Hindlimb muscle (tissue), 1 donor: ENCODE measurements at regions not wholly inside any gene's neighbourhood (a gene's known extent, or its start where the extent isn't known, plus 50 kb on each side); places are given as distances from the start of the nearest gene placed in this dataset.
"Not testable (repeated sequence)": the region's sequence is repeated elsewhere in the genome, so short reads cannot be mapped to it uniquely, and the experiment has no call there.

Source experiments
- DNase-seq: peaks from one replicate; pipeline ENCODE4 v3.0.0-alpha.2; 2013

- no peak for DNase-seq
Observed at GRCh38 chr1:20432341-20432740, 53.7 kb downstream of the CAMK2N1 start.

DNA sequence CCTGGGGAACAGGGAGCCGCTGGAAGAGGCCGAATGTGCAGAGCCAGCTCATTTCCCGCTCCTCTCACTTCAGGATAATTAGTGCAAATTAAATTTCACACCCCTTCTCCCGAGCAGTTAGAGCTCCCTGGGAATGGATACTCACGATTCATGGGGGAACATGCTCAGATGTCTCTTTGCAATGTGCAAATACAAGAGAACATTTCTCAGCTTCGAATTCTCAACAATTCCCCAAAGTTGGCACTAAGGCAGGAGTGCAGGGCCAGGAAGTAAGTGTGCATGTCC lies 54.9 kb downstream of the CAMK2N1 start:
- no peak for DNase-seq

DNA sequence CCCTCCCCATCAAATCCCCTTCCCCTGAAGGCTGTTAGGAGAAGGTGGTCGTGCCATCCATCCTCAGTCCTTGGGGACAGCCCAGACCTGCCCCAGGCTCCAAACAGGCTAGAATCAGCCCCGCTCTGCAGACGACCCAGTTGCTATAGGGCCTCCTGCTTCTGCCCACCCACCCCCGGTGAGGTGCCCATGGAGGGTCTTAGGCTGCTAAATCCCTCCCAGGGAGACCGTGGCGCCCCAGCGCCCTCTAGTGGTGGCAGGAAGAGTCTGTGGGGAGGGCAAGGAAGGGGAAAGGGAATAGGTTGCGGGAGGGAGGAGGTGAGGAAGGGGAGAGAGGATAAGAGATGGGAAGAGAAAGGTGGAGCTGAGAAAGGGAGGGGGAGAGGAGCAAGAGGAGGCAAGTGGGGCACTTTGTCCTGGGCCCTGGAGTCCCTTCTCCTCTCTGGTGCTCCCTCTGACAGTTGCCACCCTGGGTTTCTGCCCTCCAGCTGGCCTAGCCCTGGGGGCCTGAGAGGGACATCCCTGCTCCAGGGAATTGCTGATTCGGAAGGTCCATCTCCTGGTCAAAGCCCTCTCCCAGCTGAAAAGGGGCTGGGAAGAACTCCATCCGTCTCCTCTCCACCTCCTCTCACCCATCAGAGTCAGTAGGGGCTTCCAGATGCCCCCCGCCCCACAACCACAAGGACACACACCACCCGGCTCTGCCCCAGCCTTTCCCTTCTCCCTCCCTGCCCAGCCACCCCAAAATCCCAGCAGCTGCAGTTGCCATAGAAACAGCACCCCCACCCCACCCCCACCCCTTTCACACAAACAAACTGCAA lies 55.4 kb downstream of the CAMK2N1 start:
- no peak for DNase-seq

DNA sequence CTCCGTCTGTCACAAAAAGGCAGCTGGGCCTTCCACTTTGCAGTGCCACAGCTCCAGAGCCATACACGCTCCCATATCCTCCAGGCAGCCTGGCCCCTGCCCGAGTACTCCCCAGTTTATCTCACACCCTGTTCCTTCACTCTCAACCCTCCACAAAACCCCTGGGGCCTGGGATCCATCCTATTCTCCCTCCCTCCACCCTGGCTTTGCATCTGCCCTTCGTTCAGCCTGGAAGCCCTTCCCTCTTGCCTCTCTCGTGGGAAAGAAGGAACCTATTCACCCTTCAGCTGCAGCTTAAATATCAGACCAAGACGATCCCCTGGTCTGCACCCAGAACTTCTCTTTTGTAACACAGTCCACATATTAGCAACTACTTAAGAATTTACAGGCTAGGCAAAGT lies 56.7 kb downstream of the CAMK2N1 start:
- peak; percentile 15 for DNase-seq

DNA sequence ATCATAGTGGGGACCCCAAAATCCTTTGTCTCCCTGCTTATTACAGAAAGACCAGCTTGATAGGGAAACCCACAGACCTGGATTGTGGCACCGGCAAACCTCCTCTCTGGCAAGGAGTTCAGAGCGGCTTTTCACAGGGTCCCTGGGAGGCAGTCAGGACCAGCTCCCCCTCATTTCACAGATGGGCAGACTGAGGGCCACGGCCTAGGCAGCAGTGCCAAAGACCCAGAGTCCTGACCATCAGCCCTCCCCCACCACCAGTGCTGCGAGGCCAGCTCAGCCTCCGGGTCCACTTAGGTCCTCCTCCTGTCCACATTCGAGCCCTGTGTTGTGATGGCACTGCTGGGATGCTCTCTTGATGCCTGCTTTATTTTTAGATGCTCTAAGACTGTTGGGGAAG lies 57.2 kb downstream of the CAMK2N1 start:
- DNase-seq, result no peak

GRCh38 chr1:20426923-20427322 lies 59.1 kb downstream of the CAMK2N1 start:
- no peak for DNase-seq

- DNase-seq, result no peak
Observed at GRCh38 chr1:20426371-20426770, 59.6 kb downstream of the CAMK2N1 start.

DNA sequence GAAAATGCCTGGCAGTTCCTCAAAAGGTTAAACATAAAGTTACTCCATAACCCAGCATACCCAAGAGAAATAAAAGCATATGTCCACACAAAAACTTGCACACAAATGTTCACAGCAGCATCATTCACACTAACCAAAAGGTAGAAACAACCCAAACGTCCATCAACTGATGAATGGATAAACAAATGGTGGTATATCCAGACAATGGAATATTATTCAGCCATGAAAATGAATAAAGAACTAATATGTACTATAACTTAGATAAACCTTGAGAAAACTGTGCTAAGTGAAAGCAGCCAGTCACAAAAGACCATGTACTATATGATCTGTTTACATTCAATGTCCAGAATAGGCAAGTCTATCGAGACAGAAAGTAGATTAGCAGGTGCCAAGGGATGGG lies 60.4 kb downstream of the CAMK2N1 start:
- no peak for DNase-seq

- DNase-seq, result no peak
Observed at GRCh38 chr1:20423169-20423795, 62.7 kb downstream of the CAMK2N1 start.

GRCh38 chr1:20421441-20421840 lies 64.6 kb downstream of the CAMK2N1 start:
- DNase-seq, result no peak

- no peak for DNase-seq
Observed at GRCh38 chr1:20417581-20417980, 68.4 kb downstream of the CAMK2N1 start.

DNA sequence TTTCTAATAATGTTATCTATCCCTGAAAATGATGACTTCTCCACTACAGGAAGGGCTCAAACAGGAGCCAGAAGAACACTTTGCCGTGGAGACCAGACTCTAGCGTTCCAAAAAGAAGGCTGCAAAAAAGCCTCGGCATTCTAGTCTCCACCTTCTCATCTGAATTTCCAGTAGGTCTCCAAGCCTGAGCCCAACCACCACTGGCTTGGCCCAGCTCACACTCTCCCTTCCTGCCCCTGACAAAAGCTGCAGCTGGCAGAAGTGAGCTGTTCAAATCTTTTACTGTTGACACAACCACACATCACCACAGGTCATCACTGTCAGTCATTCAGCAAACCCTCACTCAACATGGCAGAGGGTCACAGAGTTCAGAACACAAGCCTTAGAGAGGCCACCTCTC lies 69.3 kb downstream of the CAMK2N1 start:
- no peak for DNase-seq

GRCh38 chr1:20413776-20414140 lies 72.3 kb downstream of the CAMK2N1 start:
- DNase-seq, result no peak

- no peak for DNase-seq
Observed at GRCh38 chr1:20413136-20413775, 72.8 kb downstream of the CAMK2N1 start.

- no peak for DNase-seq
Observed at GRCh38 chr1:20411196-20411980, 74.6 kb downstream of the CAMK2N1 start.

GRCh38 chr1:20410503-20410902 lies 75.5 kb downstream of the CAMK2N1 start:
- DNase-seq, result no peak

DNA sequence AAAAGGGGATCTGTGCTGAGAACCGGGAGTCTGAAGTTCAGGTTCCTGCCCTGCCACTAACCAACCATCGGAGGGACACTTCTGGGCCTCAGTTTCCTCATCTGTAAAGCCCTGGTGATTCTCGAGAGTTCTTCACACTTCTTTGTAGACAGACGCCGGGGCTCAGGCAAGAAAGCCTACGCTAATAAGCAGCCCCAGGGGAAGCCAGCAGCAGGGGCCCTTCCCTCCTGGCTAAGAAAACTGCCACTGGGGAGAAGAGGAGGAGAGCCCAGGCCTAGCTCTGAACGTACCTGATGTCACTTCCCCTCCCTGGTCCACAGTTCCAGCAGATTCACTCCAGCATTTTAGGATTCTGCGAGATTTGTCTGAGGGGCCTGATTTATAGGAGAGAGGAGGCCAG lies 76.0 kb downstream of the CAMK2N1 start:
- no peak for DNase-seq

- DNase-seq, result no peak
Observed at GRCh38 chr1:20409012-20409411, 77.0 kb downstream of the CAMK2N1 start.

DNA sequence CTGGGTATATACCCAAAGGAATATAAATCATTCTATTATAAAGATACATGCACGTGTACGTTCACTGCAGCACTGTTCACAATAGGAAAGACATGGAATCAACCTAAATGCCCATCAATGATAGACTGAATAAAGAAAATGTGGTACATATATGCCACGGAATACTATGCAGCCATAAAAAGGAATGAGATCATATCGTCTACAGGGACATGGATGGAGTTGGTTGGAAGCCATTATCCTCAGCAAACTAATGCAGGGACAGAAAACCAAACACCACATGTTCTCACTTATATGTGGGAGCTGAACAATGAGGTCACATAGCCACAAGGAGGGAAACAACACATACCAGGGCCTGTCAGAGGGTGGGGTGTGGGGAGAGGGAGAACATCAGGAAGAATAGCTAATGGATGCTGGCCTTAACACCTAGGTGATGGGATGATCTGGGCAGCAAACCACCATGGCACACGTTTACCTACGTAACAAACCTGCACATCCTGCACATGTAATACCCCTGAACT lies 77.8 kb downstream of the CAMK2N1 start:
- not testable (repeated sequence) for DNase-seq

- DNase-seq, result no peak
Observed at GRCh38 chr1:20405893-20406604, 80.0 kb downstream of the CAMK2N1 start.

GRCh38 chr1:20405051-20405754 lies 80.8 kb downstream of the CAMK2N1 start:
- no peak for DNase-seq
